Spleen (tissue), 11 donors: ENCODE measurements at regions not wholly inside any gene's neighbourhood (a gene's known extent, or its start where the extent isn't known, plus 50 kb on each side); places are given as distances from the start of the nearest gene placed in this dataset.

Experiments used
- DNase-seq: peaks from one replicate; pipeline ENCODE4 v3.0.0-alpha.2; 2020
- H3K27ac ChIP-seq, 8 donors: fragments of 200-600 bp; sonication (generic) in 7 of 8; 1 replicate in 4 of 8; 2 replicates in 4 of 8; pipeline versions ENCODE4 v1.5.0 to v1.8.0; 2016 to 2021; ENCODE audit warnings: inconsistent platforms in 4 of 8, mild to moderate bottlenecking in 4 of 8, moderate library complexity in 1 of 8
- H3K27me3 ChIP-seq, 7 donors: fragments of 200-600 bp; sonication (generic) in 6 of 7; replicated peaks in 1 of 7; 1 replicate in 4 of 7; 2 replicates in 3 of 7; pipeline versions ENCODE4 v1.5.0 to v1.8.0; 2016 to 2021; ENCODE audit warnings: inconsistent platforms in 3 of 7, mild to moderate bottlenecking in 1 of 7
- H3K36me3 ChIP-seq, 6 donors: fragments of 200-600 bp; sonication (generic) in 5 of 6; 1 replicate in 4 of 6; 2 replicates in 2 of 6; pipeline versions ENCODE4 v1.5.0 to v1.8.0; 2016 to 2021; ENCODE audit warnings: inconsistent platforms in 2 of 6
- H3K4me1 ChIP-seq, 6 donors: fragments of 200-600 bp; sonication (generic) in 5 of 6; 1 replicate in 3 of 6; 2 replicates in 3 of 6; pipeline versions ENCODE4 v1.5.0 to v1.8.0; 2016 to 2021; ENCODE audit warnings: inconsistent platforms in 3 of 6
- H3K4me3 ChIP-seq, 8 donors: fragments of 200-600 bp; sonication (generic) in 7 of 8; 1 replicate in 4 of 8; 2 replicates in 4 of 8; pipeline versions ENCODE4 v1.5.0 to v1.8.0; 2016 to 2021; ENCODE audit warnings: inconsistent platforms in 4 of 8, mild to moderate bottlenecking in 4 of 8, moderate library complexity in 2 of 8
- H3K9me3 ChIP-seq, 8 donors: fragments of 200-600 bp; sonication (generic) in 7 of 8; 1 replicate in 4 of 8; 2 replicates in 4 of 8; pipeline versions ENCODE4 v1.5.0 to v1.8.0; 2016 to 2021; ENCODE audit warnings: inconsistent platforms in 4 of 8
- CTCF ChIP-seq, 11 experiments: fragments of 200-600 bp in 7 of 11; fragments of 450-650 bp in 4 of 11; sonication (generic) in 4 of 11; IDR thresholded peaks in 8 of 11; conservative IDR thresholded peaks in 3 of 11; 1 replicate in 7 of 11; 2 replicates in 4 of 11; pipeline versions ENCODE4 v1.4.0 to v1.8.0; 2016 to 2021; ENCODE audit warnings: antibody characterized with exemption in 11 of 11, inconsistent platforms in 4 of 11, mild to moderate bottlenecking in 1 of 11
- POLR2A ChIP-seq, 3 donors: fragments of 450-650 bp; IDR thresholded peaks; one replicate each; pipeline ENCODE4 v1.5.1; 2017; ENCODE audit warnings: antibody characterized with exemption in 3 of 3, mild to moderate bottlenecking in 1 of 3
- POLR2AphosphoS5 ChIP-seq, 3 donors: sonication (generic); formaldehyde crosslinking; IDR thresholded peaks; one replicate each; pipeline ENCODE4 v1.5.1; 2017; ENCODE audit warnings: antibody characterized with exemption in 3 of 3
- WGBS, 5 donors: extraction: QIAGEN DNeasy Blood & Tissue Kit in 3 of 5; methylation state at CpG; one replicate each; pipeline versions ENCODE4 v1.1.5 to v1.1.7; 2013 to 2018; 5-methylcytosine and 5-hydroxymethylcytosine counted together
- intact Hi-C: fragments of 100-400 bp; cut with DNase I; formaldehyde crosslinking; loops from one replicate; pipeline ENCODE4 v1.15.0; 2023; ENCODE audit warnings: low total_unique reads
- donor health status: healthy with polysubstance abuse.
- donor health status: DM: no; HTN: no; CAD: no; lungs with moderate emphysema.
- donor health status: DM: no; HTN: no; CAD: no.
- donor health status: Bipolar disorder and iron deficiency.
- donor health status: healthy.
- donor health status: DM: no; HTN: no; CAD: no.
- donor health status: DM: yes; HTN: yes; CAD: no.

- 82 to 93% (median 90%) methylated on average over 1 of the region's 1 CpG for WGBS, 5 donors
- Histone ChIP-seq H3K4me3 (no peak overlapping the region), H3K27ac (no peak overlapping the region), H3K27me3 (no peaks in the 10 kb centered on the region), H3K36me3 (no peaks in the 10 kb centered on the region), H3K4me1 (no peaks in the 10 kb centered on the region), H3K9me3 (no peaks in the 10 kb centered on the region)
- TF ChIP-seq POLR2AphosphoS5 (IDR thresholded peaks at IDR 0.05) (no peak), POLR2A (IDR thresholded peaks at IDR 0.05) (no peak), CTCF (IDR thresholded peaks at IDR 0.05 in 8 of 11, conservative IDR thresholded peaks at IDR 0.05 in 3 of 11) (no peak)
- no peak for DNase-seq
- intact Hi-C loops = no loop called here
These were observed 1366.3 kb upstream of the LRRTM1 start for GRCh38 chr2:81670885-81671284.

GRCh38 chr2:81661081-81661480 is 1356.5 kb upstream of the LRRTM1 start:
- no peak overlapping the region for H3K4me3 ChIP-seq
- 85 to 95% (median 87%) methylated on average over 3 of the region's 3 CpGs for WGBS, 5 donors
- H3K27me3 ChIP-seq = no peaks in the 10 kb centered on the region
- no peaks in the 10 kb centered on the region for H3K4me1 ChIP-seq
- H3K27ac ChIP-seq = no peak overlapping the region
- H3K36me3 ChIP-seq = no peaks in the 10 kb centered on the region
- peaks cover 0 to 59% (median 43%) of the 10 kb centered on the region in 8 donors for H3K9me3 ChIP-seq
- intact Hi-C loops = no loop called here
- no peak for DNase-seq
- TF ChIP-seq CTCF (IDR thresholded peaks at IDR 0.05 in 8 of 11, conservative IDR thresholded peaks at IDR 0.05 in 3 of 11) (no peak), POLR2AphosphoS5 (IDR thresholded peaks at IDR 0.05) (no peak), POLR2A (IDR thresholded peaks at IDR 0.05) (no peak)

- Histone ChIP-seq H3K4me3 (no peak overlapping the region), H3K9me3 (peaks cover 0 to 75% (median 56%) of the 10 kb centered on the region in 8 donors), H3K4me1 (no peaks in the 10 kb centered on the region), H3K27ac (no peak overlapping the region), H3K27me3 (no peaks in the 10 kb centered on the region), H3K36me3 (no peaks in the 10 kb centered on the region)
- DNase-seq = no peak
- WGBS, 5 donors = 82 to 88% (median 85%) methylated on average over 4 of the region's 4 CpGs
- TF ChIP-seq POLR2AphosphoS5 (IDR thresholded peaks at IDR 0.05) = no peak
- TF ChIP-seq POLR2A (IDR thresholded peaks at IDR 0.05) = no peak
- no peak for TF ChIP-seq CTCF (IDR thresholded peaks at IDR 0.05 in 8 of 11, conservative IDR thresholded peaks at IDR 0.05 in 3 of 11)
- intact Hi-C loops = no loop called here
These were observed 1353.7 kb upstream of the LRRTM1 start for GRCh38 chr2:81658227-81658626.

GRCh38 chr2:81650048-81650971 is 1345.8 kb upstream of the LRRTM1 start:
- WGBS, 5 donors = 80 to 92% (median 83%) methylated on average over 6 of the region's 6 CpGs
- H3K27me3 ChIP-seq = no peaks in the 10 kb centered on the region
- no peak overlapping the region for H3K4me3 ChIP-seq
- TF ChIP-seq POLR2A (IDR thresholded peaks at IDR 0.05) = no peak
- TF ChIP-seq CTCF (IDR thresholded peaks at IDR 0.05 in 8 of 11, conservative IDR thresholded peaks at IDR 0.05 in 3 of 11) = no peak
- no peak for TF ChIP-seq POLR2AphosphoS5 (IDR thresholded peaks at IDR 0.05)
- H3K36me3 ChIP-seq = no peaks in the 10 kb centered on the region
- H3K27ac ChIP-seq = no peak overlapping the region
- H3K4me1 ChIP-seq = no peaks in the 10 kb centered on the region
- peaks cover 0 to 55% (median 18%) of the 10 kb centered on the region in 8 donors for H3K9me3 ChIP-seq
- no peak for DNase-seq
- intact Hi-C loops = no loop called here
